HG03354 (cell line): ENCODE measurements at regions not wholly inside any gene's neighbourhood (a gene's known extent, or its start where the extent isn't known, plus 50 kb on each side); places are given as distances from the start of the nearest gene placed in this dataset.

ENCODE experiments used
- ATAC-seq: cut with Tn5 transposase; IDR thresholded peaks from one replicate; pipeline ENCODE4 v1.9.1; 2021; ENCODE audit warnings: mild to moderate bottlenecking; ENCODE audit not compliant: unreplicated experiment, poor library complexity, severe bottlenecking

DNA sequence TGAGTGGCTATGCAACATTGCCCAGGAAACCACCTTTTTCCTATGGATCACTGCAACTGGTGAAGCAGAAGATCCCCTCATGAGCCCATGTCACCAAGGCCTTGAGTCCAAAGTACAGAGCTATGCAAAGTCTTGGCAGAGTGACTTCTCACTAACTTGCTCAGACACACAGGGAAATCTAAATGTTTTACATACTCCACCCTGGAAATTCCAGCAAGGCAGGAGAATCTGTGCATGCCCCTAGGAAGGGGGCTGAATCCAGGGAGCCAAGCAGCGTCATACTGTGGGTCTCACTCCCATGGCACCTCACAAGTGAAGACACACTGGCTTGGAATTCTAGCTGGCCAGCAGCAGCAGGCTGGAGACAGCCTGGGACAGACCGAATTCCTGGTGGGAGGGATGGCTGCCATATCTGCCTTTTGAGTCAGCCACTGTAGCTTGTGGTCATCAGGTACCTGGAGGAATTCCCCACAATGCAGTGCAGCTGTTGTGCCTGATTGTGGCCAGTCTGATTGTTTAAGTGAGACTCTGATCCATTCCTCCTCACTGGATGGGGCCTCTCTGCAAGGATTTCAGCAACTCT is 1817.4 kb downstream of the SUCLG1 start:
- ATAC-seq, result no peak

DNA sequence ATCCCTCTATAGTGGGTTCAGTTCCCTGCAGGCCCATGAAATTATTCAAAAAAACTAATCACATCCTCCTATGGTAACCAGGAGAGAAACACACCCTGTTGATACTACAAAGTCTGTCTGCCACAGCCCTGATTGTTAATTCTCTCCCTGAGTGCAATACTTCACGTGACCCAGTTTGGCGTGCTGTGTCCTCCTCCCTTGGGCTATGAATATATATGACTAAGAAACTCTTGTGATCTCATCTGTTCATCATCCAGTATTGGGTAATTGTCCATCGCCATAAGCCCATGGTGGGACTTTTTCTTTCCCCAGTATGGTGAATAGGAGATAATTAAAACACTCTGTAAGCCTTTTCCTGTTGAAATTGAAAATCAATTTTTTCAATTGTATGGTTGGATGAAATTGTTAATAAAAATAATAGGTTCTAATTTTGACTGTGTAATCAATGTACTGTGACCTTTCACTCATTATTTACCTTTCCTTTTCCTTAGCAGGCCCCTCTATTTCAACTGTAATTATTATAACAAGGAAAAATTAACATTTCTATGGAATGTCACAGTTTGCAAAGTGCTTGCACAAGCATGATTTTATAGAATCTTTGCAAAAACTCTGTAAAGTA is 1822.6 kb downstream of the SUCLG1 start:
- no peak for ATAC-seq

- ATAC-seq, result no peak
Measured at GRCh38 chr2:82599021-82599420, 1860.1 kb downstream of the SUCLG1 start.

DNA sequence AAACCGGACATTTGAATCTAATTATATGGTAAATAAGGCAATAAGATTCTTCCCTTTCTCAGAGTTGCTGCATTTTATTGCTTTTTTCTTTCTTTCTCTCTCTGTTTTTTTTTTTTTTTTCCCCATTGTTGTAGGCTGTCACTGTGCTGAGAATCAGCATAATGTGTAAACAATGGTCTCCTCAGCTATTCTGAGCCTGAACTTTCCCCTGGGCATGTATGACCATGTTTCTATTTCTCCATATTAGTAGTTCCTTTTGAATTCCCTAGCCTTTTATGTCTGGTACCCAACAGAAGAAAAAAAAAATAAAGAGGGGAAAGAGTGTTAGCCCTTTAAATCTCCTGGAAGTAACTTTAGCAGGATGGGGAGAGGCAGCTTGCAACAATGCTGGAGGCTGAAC is 1862.5 kb downstream of the SUCLG1 start:
- no peak for ATAC-seq

- ATAC-seq, result no peak
Measured at GRCh38 chr2:82591718-82592117, 1867.4 kb downstream of the SUCLG1 start.

- ATAC-seq, result no peak
Measured at GRCh38 chr2:82576656-82577055, 1882.4 kb downstream of the SUCLG1 start.

DNA sequence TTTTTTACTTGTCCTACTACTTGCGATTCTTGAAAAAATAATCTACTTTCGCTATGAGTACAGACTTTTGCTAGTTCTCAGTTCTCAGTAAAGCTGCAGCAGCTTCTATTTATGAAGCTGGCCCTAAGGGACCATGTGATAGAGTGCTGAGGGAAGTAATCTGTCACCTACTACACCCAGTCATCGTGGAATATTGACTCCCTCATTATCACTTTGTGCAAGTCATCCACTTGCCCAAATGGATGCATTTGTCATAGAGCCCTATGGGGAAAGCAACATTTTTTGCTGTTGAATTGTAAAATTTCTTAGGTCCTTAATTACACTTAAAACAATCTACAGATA is 1919.8 kb downstream of the SUCLG1 start:
- ATAC-seq, result no peak

- no peak for ATAC-seq
Measured at GRCh38 chr2:82538590-82539279, 1920.3 kb downstream of the SUCLG1 start.

GRCh38 chr2:82528288-82528687 is 1930.8 kb downstream of the SUCLG1 start:
- no peak for ATAC-seq

GRCh38 chr2:82527124-82527523 is 1932.0 kb downstream of the SUCLG1 start:
- no peak for ATAC-seq

DNA sequence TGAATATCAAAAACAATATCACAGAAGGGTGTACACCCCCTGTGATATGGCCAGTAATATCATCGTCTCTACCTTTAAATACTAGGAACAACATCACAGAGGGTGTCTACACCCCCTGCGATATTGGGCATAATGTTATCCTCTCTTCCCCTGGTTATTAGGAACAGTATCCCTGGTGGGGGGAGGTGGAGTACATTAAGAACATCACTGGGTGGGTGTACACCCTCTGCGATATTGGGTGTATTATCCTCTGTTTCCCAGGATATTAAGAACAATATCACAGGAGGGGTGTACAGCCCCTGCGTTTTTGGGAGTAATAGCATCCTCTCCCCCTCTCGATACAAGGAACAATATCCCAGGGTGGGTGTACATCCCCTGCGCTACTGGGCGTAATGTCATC is 1932.8 kb downstream of the SUCLG1 start:
- ATAC-seq, result no peak

DNA sequence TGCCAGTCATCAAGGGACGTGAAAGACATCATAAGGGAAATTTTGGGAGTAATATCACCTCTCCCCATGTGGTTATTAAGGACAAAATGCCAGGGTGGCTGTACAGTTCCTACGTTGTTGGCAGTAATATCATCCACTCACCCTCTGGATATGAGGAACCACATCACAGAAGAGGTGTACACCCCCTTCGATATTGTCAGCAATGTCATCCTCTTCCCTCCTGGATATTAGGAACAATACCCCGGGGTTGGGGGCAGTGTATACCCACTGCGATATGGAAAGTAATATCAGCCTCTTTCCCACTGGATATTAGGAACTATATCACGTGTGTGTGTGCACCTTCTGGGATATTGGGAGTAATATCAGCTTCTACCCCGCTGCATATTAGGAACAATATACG is 1933.3 kb downstream of the SUCLG1 start:
- no peak for ATAC-seq

- no peak for ATAC-seq
Measured at GRCh38 chr2:82524826-82525225, 1934.3 kb downstream of the SUCLG1 start.

GRCh38 chr2:82511894-82512293 is 1947.2 kb downstream of the SUCLG1 start:
- no peak for ATAC-seq

DNA sequence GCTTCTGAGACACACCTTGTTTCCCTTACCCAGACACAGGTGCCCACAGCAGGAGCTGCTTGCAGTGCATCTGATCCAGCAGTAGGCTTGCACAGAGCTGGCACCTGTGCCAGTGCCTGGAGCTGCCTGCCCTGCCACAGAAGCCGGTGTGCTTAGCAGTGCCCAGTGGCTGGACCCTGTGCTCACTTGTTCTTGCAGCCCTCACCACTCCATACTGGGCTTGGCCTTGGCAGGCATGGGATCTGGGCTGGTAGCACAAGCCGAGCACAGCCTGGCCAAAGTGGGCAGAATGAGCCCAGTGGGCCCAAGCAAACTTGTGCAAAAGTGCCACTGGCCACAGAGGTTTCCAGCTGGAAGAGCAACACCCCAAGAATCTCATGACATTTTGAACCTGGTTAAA is 1950.4 kb downstream of the SUCLG1 start:
- no peak for ATAC-seq

DNA sequence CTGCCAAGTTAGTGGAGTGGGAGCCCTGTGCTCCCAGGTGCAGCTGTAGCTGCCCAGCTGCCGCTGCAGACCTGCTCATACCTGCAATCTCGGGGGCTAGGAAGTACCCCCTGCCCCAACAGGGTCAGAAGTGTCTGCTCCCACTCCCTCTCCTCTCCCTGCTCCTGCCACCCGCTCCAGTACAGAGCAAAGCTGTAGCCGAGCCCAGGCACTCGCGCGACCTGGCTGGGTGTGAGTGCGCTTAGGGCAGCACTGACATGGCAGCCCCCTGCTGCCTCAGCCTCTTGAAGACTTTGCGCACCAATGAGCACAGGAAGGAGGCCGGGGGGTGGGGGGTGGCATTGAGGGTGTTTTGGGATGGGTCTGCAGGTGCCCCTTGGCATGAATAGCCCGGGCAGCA is 1951.4 kb downstream of the SUCLG1 start:
- no peak for ATAC-seq

GRCh38 chr2:82501217-82501616 is 1957.9 kb downstream of the SUCLG1 start:
- ATAC-seq, result no peak

GRCh38 chr2:82498777-82499443 is 1960.2 kb downstream of the SUCLG1 start:
- ATAC-seq, result no peak

DNA sequence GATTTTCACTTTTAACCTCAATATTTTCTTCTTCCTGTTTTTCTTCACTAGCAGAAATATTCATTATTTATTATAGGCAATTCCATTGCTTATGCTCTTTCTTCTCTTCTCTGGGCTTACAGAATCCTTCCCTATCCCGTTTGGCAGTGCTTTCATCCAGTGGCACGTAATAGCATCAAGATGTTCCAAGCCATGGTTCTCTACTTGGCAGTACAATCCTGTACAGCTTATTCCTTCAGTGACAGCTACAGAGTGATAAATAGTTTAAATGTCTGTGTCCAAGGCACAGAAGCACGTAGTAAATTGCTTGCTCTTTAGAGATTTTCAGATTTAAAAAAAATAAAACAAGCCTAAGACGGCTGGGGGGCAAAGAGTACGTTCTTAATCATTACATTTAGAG is 1964.3 kb downstream of the SUCLG1 start:
- ATAC-seq, result no peak

DNA sequence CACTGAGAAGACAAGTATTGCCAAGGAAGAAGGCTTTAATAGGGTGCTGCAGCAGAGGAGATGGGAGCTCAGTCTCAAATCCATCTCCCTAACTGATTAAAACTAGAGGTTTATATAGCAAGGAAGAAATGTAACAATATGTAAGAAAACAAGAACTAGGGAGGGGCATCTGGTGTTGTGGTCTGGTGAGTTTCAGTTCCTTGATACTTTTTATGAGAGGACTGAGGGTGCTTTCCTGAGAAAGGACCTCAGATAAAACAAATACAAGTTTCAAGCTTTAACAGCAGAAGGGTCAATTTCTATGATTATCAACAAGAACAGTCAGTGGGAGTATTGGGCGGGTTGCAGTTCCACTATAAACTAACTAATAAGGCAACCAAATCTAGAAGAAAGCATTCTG is 1967.5 kb downstream of the SUCLG1 start:
- ATAC-seq, result no peak

DNA sequence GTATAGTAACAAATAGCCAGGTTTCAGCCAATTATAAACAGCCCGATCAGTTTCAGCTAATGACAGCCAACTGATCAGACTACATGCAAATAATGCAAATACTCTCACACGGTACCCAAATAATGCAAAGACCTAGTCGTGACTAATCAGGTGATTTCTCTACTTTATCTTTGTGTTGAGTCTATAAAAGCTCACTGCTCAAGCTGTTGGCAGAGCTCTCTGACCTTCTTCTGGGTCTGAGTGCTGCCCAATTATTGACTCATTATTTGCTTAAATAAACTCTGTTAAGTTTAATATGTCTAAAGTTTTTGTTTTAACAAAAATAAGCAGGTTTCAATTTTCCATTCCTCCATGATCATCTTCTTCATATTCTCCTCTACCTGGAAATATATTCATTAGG is 1971.7 kb downstream of the SUCLG1 start:
- no peak for ATAC-seq
